ENCODE measurements at regions not wholly inside any gene's neighbourhood (a gene's known extent, or its start where the extent isn't known, plus 50 kb on each side); places are given as distances from the start of the nearest gene placed in this dataset.
"Not testable (repeated sequence)": the region's sequence is repeated elsewhere in the genome, so short reads cannot be mapped to it uniquely, and the experiment has no call there.

- in situ Hi-C loops (cut with HindIII; ENCODE audit: low sequenced_read_pairs); DNase-seq (ENCODE audit: low read depth): not testable (repeated sequence)
Measured at GRCh38 chr17:27007734-27008531, 286.0 kb upstream of the WSB1 start.

GRCh38 chr17:27009087-27009486, 284.8 kb upstream of the WSB1 start:
- no peak for TF ChIP-seq CTCF (IDR thresholded peaks at IDR 0.05; ENCODE audit: low read depth, low read length, missing control alignments)
- H3K4me3 ChIP-seq (ENCODE audit: low read depth, low read length) = no peak overlapping the region
- no peak for DNase-seq (ENCODE audit: low read depth)
- in situ Hi-C loops (cut with HindIII; ENCODE audit: low sequenced_read_pairs) = no loop called here

More at GRCh38 chr17:27007734-27008531, 286.0 kb upstream of the WSB1 start:
- H3K4me3 ChIP-seq (ENCODE audit: low read depth, low read length) = not testable (repeated sequence)

- H3K4me3 ChIP-seq (ENCODE audit: low read depth, low read length); in situ Hi-C loops (cut with HindIII; ENCODE audit: low sequenced_read_pairs); DNase-seq (ENCODE audit: low read depth): not testable (repeated sequence)
Measured at GRCh38 chr17:27010138-27010537, 283.8 kb upstream of the WSB1 start.

- H3K4me3 ChIP-seq (ENCODE audit: low read depth, low read length); in situ Hi-C loops (cut with HindIII; ENCODE audit: low sequenced_read_pairs); DNase-seq (ENCODE audit: low read depth): not testable (repeated sequence)
Measured at GRCh38 chr17:27030552-27030951, 263.4 kb upstream of the WSB1 start.

GRCh38 chr17:27038676-27039075, 255.2 kb upstream of the WSB1 start:
- in situ Hi-C loops (cut with HindIII; ENCODE audit: low sequenced_read_pairs) = no loop called here
- H3K4me3 ChIP-seq (ENCODE audit: low read depth, low read length) = no peak overlapping the region
- no peak for TF ChIP-seq CTCF (IDR thresholded peaks at IDR 0.05; ENCODE audit: low read depth, low read length, missing control alignments)
- DNase-seq (ENCODE audit: low read depth) = no peak

- H3K4me3 ChIP-seq (ENCODE audit: low read depth, low read length); DNase-seq (ENCODE audit: low read depth); in situ Hi-C loops (cut with HindIII; ENCODE audit: low sequenced_read_pairs): not testable (repeated sequence)
Measured at GRCh38 chr17:27045039-27045438, 248.9 kb upstream of the WSB1 start.

GRCh38 chr17:27049104-27049784, 244.7 kb upstream of the WSB1 start:
- H3K4me3 ChIP-seq (ENCODE audit: low read depth, low read length) = no peak overlapping the region
- TF ChIP-seq CTCF (IDR thresholded peaks at IDR 0.05; ENCODE audit: low read depth, low read length, missing control alignments) = no peak
- in situ Hi-C loops (cut with HindIII; ENCODE audit: low sequenced_read_pairs) = no loop called here
- no peak for DNase-seq (ENCODE audit: low read depth)

GRCh38 chr17:27065588-27065987, 228.3 kb upstream of the WSB1 start:
- no peak for DNase-seq (ENCODE audit: low read depth)
- TF ChIP-seq CTCF (IDR thresholded peaks at IDR 0.05; ENCODE audit: low read depth, low read length, missing control alignments) = no peak
- no peak overlapping the region for H3K4me3 ChIP-seq (ENCODE audit: low read depth, low read length)
- in situ Hi-C loops (cut with HindIII; ENCODE audit: low sequenced_read_pairs) = no loop called here
